GM19099 (cell line): ENCODE measurements at regions not wholly inside any gene's neighbourhood (a gene's known extent, or its start where the extent isn't known, plus 50 kb on each side); places are given as distances from the start of the nearest gene placed in this dataset.

Experiments used
- POLR2A ChIP-seq: IDR thresholded peaks from 3 replicates; pipeline ENCODE4 v1.6.1; 2011; ENCODE audit warnings: low read depth; ENCODE audit not compliant: insufficient read length; ENCODE audit errors: extremely low read depth

GRCh38 chr13:73571376-73571775 lies 512.6 kb downstream of the KLF5 start:
- TF ChIP-seq POLR2A: no peak

GRCh38 chr13:73556902-73557301 lies 498.1 kb downstream of the KLF5 start:
- TF ChIP-seq POLR2A: no peak

GRCh38 chr13:73556128-73556527 lies 497.3 kb downstream of the KLF5 start:
- TF ChIP-seq POLR2A: no peak

- TF ChIP-seq POLR2A: no peak
Measured at GRCh38 chr13:73551736-73552135, 492.9 kb downstream of the KLF5 start.

GRCh38 chr13:73549717-73550116 lies 490.9 kb downstream of the KLF5 start:
- no peak for TF ChIP-seq POLR2A

GRCh38 chr13:73548449-73548848 lies 489.6 kb downstream of the KLF5 start:
- TF ChIP-seq POLR2A: no peak

GRCh38 chr13:73547239-73547638 lies 488.4 kb downstream of the KLF5 start:
- TF ChIP-seq POLR2A: no peak

GRCh38 chr13:73544175-73544574 lies 485.4 kb downstream of the KLF5 start:
- no peak for TF ChIP-seq POLR2A

- no peak for TF ChIP-seq POLR2A
Measured at GRCh38 chr13:73542446-73542845, 483.6 kb downstream of the KLF5 start.

GRCh38 chr13:73536865-73537264 lies 478.1 kb downstream of the KLF5 start:
- no peak for TF ChIP-seq POLR2A

GRCh38 chr13:73535341-73535740 lies 476.5 kb downstream of the KLF5 start:
- TF ChIP-seq POLR2A: no peak

- TF ChIP-seq POLR2A: no peak
Measured at GRCh38 chr13:73532987-73533510, 474.2 kb downstream of the KLF5 start.

- TF ChIP-seq POLR2A: no peak
Measured at GRCh38 chr13:73532582-73532981, 473.8 kb downstream of the KLF5 start.

- no peak for TF ChIP-seq POLR2A
Measured at GRCh38 chr13:73531014-73531413, 472.2 kb downstream of the KLF5 start.

GRCh38 chr13:73522937-73523336 lies 464.1 kb downstream of the KLF5 start:
- TF ChIP-seq POLR2A: no peak

GRCh38 chr13:73521985-73522524 lies 463.2 kb downstream of the KLF5 start:
- TF ChIP-seq POLR2A: no peak

- TF ChIP-seq POLR2A: no peak
Measured at GRCh38 chr13:73521290-73521624, 462.5 kb downstream of the KLF5 start.
